Kidney epithelial cell (primary cell): ENCODE measurements at regions not wholly inside any gene's neighbourhood (a gene's known extent, or its start where the extent isn't known, plus 50 kb on each side); places are given as distances from the start of the nearest gene placed in this dataset.
"Not testable (repeated sequence)": the region's sequence is repeated elsewhere in the genome, so short reads cannot be mapped to it uniquely, and the experiment has no call there.

Experiments used
- DNase-seq: peaks from one replicate; pipeline ENCODE4 v3.0.0-alpha.2; 2010; ENCODE audit warnings: low read depth
- H3K27me3 ChIP-seq: 2 replicates; pipeline ENCODE4 v1.6.0; 2011; ENCODE audit warnings: low read length; ENCODE audit not compliant: control insufficient read depth, insufficient read depth
- H3K36me3 ChIP-seq: 2 replicates; pipeline ENCODE4 v1.5.1; 2011; ENCODE audit warnings: low read length; ENCODE audit not compliant: control insufficient read depth, insufficient read depth
- H3K4me3 ChIP-seq: 2 replicates; pipeline ENCODE4 v1.5.1; 2011; ENCODE audit warnings: low read depth, mild to moderate bottlenecking, control low read depth, low read length
- CTCF ChIP-seq: IDR thresholded peaks from 2 replicates; pipeline ENCODE4 v1.5.1; 2011; ENCODE audit warnings: mild to moderate bottlenecking, moderate library complexity, low read length, control low read depth, inconsistent platforms; ENCODE audit not compliant: insufficient read depth, poor library complexity, severe bottlenecking

- TF ChIP-seq CTCF, result no peak
- Histone ChIP-seq H3K27me3 (no peaks in the 10 kb centered on the region), H3K36me3 (no peaks in the 10 kb centered on the region), H3K4me3 (no peak overlapping the region)
- DNase-seq, result no peak
These were observed 491.8 kb downstream of the CD109 start for GRCh38 chr6:74187811-74188210.

GRCh38 chr6:74182992-74183391 lies 487.0 kb downstream of the CD109 start:
- H3K4me3 ChIP-seq, result no peak overlapping the region
- H3K27me3 ChIP-seq, result no peaks in the 10 kb centered on the region
- H3K36me3 ChIP-seq, result no peaks in the 10 kb centered on the region
- no peak for DNase-seq
- no peak for TF ChIP-seq CTCF

- no peaks in the 10 kb centered on the region for H3K36me3 ChIP-seq
- DNase-seq, result no peak
- no peak for TF ChIP-seq CTCF
- H3K4me3 ChIP-seq, result no peak overlapping the region
- no peaks in the 10 kb centered on the region for H3K27me3 ChIP-seq
These were observed 485.5 kb downstream of the CD109 start for GRCh38 chr6:74181471-74181870.

- H3K36me3 ChIP-seq, result no peaks in the 10 kb centered on the region
- DNase-seq, result no peak
- no peak for TF ChIP-seq CTCF
- no peaks in the 10 kb centered on the region for H3K27me3 ChIP-seq
- H3K4me3 ChIP-seq, result no peak overlapping the region
These were observed 481.5 kb downstream of the CD109 start for GRCh38 chr6:74177506-74177905.

GRCh38 chr6:74170550-74170949 lies 474.5 kb downstream of the CD109 start:
- not testable (repeated sequence) for H3K36me3 ChIP-seq, H3K27me3 ChIP-seq, H3K4me3 ChIP-seq, DNase-seq
- peak; percentile 9 for TF ChIP-seq CTCF

GRCh38 chr6:74170118-74170517 lies 474.1 kb downstream of the CD109 start:
- DNase-seq, result no peak
- Histone ChIP-seq H3K27me3 (no peaks in the 10 kb centered on the region), H3K4me3 (no peak overlapping the region), H3K36me3 (no peaks in the 10 kb centered on the region)
- TF ChIP-seq CTCF, result no peak
